ENCODE measurements at regions not wholly inside any gene's neighbourhood (a gene's known extent, or its start where the extent isn't known, plus 50 kb on each side); places are given as distances from the start of the nearest gene placed in this dataset.

- no peak for TF ChIP-seq CTCF (IDR thresholded peaks at IDR 0.05)
- TF ChIP-seq ZFX (IDR thresholded peaks at IDR 0.05; ENCODE audit: borderline replicate concordance): no peak
Observed at GRCh38 chr5:124172389-124173003, 573.9 kb downstream of the ZNF608 start.

All from 22Rv1 (cell line).